C1 segment of cervical spinal cord (tissue), 14 donors: ENCODE measurements at regions not wholly inside any gene's neighbourhood (a gene's known extent, or its start where the extent isn't known, plus 50 kb on each side); places are given as distances from the start of the nearest gene placed in this dataset.

Experiments
- DNase-seq, 14 donors: peaks; one replicate each; lab custom pipeline; 2025; lab: John Stamatoyannopoulos, UW

DNA sequence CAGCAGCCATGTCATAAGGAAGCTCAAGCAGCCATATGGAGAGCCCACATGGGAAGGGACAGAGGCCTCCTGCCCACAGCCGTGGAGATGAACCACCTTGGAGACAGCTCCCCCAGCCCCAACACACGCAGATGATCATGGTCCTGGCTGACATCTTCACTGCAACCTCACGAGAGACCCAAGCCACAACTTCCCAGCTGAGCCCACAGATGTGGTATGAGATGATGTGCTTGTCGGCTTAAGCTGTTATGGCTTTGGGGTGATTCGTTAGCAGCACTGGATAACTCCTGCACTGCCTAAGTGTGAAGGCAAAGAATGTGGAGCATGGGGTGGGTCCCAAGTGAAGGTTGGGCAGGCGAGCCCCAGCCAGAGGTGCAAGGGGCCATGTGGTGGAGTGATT, 163.4 kb downstream of the ERCC6L2 start:
- no peak for DNase-seq

DNA sequence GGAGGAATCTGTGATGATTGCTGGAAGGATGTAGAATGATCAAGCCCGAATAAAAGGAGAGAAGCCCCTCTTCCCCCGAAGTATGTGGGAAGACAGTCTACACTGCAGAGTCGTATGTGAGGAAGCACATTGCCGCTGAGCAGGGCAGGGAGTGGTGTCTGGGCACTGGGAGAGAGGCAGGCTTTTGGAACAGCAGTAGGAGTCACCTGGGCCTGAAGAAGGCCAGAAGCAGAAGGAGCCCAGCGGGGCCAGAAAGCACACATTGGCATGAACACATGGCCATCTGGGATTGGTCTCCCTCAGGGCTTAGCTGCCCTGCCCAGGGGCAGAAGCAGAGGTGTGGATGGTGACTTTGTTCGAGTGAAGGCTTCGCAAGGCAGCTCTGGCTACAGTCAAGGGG, 162.8 kb downstream of the ERCC6L2 start:
- DNase-seq: peak in 1 of 14 donors; percentile 39

DNA sequence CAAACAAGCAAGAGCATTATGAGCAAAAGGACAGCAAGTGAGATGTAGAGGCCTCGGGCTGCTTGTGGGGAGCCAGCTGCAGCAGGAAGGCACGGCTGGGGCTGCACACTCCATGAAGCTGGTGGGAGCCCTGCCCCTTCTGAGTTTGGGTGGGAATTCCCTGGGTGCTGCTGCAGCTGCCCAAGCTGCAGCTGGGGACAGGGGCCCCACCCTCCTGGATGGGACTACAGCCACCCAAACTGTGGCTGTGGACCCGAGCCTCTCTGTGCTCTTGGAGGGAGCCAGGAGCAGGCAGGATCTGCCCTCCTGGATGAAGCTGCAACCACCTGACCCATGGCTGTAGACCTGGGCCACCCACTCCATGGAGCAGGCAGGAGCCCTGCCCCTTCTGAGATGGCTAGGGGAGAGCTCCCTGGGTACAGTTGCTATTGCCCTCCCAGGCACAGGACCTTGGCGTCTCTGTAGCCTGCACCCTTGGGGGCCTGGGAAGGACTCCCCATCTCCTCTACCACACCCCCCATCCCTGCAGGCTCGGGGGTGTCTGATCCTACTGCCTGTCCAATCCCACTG, 159.1 kb downstream of the ERCC6L2 start:
- DNase-seq: no peak

DNA sequence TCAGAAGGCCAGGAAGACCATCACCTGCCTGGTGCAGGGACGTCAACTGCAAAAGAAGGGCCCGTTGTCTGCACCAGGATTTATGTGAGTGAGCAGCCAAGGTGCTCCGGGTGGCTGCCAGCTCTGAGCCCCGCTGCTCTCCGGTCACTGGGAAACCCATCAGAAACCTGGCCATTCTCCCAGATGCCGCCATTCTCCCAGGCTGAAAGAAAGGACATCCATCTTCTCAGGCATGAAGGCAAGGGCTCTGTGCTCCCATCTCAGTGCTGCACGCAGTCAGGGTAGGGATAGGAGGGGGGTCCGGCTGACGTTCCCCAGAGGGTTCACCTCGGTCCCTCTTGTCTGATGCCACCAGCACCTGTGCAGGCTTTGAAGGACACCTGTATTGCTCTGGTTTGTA, 158.4 kb downstream of the ERCC6L2 start:
- peak in 7 of 14 donors; percentile 10 to 67 (median 34) for DNase-seq

DNA sequence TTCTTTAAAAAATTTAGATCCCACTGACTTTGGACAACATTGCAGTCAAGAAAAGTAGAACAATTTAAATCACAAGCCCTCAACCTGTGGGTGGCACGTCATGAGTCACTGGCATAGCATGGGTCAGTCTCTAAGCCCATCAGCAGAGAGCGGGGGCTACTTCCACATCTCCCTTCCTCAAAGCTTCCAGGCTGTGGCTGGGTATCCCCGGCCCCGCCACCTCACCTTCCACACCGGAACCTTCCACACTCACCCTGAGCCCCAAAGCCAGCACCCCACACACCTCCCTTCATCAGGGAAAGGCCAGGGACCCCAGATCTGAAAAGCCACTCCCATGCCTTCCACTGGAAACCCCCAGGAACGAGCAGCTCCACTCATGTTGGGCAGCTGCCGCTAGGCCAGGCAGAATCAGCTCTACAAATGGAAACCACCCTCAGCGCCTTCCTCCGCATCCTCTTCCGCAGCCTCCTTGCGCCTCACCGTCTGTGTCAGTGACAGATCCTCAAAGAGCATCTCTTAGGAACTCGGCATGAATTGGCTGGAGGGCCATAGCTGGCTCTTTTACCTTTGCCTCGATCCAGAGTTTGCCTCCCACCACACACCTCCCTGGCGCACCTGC, 156.5 kb downstream of the ERCC6L2 start:
- peak in 1 of 14 donors; percentile 19 for DNase-seq

DNA sequence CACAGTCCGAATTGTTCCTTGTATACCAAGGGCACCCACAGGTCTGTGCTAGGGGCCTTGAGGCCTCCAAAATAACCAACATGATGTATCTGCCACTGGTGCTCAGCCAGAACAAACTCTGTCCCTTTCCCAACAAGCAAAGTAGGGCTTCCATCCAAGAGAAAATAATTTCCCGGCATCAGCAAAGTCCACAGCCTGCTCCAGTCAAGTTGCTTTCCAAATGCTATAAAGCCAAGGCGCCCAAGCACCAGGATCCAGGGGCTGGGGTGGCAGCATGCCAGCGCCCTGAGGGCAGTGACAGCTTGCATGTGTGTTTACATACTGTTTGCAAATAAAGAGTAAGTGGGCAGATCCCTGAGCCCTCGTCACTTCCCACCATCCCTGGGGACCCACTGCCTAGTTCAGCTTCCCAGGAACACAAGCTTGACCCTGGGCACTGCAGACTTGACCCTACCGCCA, 155.9 kb downstream of the ERCC6L2 start:
- peak in 6 of 14 donors; percentile 9 to 86 (median 45) for DNase-seq

DNA sequence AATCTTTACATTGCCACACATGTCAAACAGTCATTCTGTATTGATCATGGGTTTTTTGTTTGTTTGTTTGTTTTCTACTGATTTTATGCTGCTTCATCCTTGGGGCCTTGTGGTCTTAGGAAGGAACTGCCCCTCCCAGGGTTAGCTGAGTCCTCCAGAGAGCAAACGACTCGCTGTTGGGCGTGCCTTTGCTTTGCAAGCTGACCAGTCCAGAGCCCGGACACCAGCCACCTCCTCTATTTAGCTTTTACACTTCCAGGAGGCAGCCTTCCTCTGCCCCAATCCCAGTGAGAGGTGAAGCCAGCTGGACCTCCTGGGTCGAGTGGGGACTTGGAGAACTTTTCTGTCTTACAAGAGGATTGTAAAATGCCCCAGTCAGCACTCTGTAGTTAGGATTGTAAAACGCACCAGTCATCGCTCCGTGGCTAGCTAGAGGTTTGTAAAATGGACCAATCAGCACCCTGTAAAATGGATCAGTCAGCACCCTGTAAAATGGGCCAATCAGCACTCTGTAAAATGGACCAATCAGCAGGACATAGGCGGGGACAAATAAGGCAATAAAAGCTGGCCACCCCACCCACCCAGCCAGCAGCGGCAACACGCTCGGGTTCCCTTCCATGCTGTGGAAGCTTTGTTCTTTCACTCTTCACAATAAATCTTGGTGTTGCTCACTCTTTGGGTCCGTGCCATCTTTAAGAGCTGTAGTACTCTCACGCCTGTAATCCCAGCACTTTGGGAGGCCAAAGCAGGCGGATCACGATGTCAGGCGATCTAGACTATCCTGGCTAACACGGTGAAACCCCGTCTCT, 154.4 kb downstream of the ERCC6L2 start:
- no peak for DNase-seq

DNA sequence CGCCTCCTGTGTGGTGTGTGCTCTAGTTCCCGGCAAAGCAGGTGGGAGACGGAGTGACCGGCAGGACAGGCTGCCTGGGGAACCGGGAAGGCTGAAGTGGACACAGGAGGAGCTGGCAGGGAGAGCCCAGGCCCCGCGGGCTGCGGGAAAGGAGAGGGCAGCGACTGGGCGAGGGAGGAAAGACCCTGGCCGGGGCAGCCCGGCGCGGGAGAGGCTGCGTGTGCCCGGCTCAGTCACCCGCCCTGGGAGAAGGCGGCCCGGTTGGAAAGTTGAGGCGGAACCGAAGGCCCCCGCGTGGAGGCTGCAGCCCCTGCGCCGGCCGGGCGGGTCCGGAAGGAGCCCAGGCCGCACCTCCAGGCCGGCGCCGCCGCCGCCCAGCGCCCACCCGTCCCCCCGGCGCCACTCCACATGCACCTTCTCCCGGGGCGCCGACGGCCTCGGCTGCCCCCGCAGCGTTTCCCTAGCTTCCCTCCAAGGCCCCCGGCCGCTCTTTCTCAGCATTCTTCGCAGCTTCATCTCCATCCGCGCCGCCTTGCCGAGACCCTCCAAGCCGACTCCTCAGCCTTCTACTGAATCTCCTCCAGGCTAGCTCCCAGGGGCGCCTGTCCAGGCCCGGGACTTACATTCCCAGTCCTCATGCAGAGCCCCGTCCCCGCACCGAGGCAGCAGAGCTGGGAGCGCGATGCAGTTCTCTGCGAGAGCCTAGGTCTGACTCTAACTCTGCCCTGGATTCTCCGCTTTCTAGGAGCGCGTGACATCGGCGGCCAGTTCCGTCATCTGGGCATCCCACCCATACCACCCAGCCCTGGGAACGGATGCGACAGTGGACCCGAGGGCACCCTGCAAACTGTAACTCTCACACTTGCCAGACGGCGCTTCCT, 152.0 kb downstream of the ERCC6L2 start:
- peak in 2 of 14 donors; percentile 18 to 70 for DNase-seq

DNA sequence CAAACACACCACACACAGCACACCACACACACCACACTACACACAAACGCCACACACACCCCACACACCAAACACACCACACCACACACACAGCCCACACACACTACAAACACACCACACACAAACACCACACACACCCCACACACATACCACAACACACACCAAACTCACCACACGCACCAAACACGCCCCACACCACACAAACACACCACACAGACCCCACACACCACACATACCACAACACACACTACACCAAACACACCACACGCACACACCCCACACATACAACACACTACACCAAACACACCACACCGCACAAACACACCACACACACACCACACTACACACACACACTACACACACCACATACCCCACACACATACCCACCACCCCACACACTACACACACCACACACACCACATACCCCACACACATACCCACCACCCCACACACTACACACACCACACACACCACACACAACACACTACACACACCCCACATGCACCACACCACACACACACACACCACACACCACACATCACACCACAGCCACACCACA, 151.2 kb downstream of the ERCC6L2 start:
- no peak for DNase-seq

DNA sequence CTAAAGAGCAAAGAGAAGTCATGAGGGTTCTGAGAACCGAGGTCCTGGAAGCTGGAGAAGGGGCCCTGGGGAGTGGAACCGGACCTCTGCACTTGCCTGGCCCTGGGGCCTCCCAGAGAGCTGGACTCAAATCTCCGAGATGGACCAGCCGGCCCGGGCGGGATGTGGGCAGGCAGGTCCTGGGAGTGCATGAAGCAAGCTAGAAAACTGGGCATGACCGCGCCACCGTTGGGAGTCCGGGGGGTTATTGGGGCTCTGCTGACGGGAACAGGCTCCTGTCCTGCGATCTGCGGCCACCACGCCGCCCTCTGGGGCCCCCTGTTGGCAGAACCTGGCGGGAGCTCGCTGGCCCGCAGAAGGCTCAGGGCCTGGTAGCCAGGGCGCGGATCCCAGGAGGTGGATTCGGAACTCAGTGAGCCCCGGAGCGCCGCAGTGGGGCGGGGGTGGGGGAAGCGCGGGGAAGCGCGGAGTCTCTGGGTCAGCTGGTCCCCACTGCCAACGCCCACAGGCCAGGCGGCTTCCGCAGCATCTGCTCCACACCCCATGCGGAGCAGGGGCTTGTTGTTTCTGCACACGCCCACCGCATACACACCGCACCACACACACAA, 150.6 kb downstream of the ERCC6L2 start:
- peak in 2 of 14 donors; percentile 15 to 34 for DNase-seq

DNA sequence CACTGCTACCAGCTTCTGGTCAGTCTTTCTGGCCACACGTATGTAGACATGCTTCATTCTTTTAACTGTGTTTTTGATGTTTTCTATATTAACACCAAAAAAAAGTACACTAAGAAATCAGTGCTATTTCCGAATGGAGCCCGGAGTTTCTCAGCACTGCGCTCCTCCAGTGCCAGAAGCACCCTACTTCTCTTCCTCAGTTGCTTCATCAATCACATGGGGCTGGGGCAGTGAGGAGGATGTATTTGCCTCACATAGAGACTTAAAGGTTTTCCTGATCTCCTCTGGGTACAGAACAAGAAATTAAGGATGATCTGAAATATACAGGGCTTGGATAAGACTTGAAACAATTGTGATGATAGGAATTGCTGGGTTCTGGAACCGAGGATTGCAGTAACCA, 148.0 kb downstream of the ERCC6L2 start:
- DNase-seq: no peak

DNA sequence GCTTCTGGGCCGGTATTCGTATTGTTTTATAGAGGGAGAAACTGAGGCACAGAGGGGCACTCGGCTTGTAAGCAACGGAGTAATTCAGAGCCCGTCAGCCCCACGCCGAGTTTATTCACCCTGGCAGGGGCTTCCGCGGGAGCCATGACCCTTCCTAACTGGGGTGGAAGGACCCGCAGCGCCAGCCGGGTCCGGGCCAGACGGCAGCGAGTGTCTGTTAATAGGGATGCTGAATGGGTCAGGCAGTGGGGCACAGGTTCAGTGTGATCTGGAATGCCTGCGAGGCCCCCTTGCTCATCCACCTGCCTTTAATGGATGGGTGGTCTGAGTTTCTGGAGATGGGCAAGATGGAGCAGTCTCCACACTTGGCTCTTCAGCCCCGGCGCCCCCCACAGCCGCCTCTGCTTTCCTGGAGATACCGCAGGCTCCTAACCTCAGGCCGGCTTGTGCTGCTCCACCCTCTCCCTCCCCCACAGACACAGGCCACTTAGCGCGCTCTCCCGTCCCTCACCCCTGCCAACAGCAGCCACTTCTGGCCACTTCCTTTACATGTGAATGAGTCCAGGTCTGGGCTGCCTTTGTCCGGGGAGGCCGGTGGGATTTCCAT, 147.1 kb downstream of the ERCC6L2 start:
- DNase-seq: peak in 5 of 14 donors; percentile 8 to 59 (median 29)

DNA sequence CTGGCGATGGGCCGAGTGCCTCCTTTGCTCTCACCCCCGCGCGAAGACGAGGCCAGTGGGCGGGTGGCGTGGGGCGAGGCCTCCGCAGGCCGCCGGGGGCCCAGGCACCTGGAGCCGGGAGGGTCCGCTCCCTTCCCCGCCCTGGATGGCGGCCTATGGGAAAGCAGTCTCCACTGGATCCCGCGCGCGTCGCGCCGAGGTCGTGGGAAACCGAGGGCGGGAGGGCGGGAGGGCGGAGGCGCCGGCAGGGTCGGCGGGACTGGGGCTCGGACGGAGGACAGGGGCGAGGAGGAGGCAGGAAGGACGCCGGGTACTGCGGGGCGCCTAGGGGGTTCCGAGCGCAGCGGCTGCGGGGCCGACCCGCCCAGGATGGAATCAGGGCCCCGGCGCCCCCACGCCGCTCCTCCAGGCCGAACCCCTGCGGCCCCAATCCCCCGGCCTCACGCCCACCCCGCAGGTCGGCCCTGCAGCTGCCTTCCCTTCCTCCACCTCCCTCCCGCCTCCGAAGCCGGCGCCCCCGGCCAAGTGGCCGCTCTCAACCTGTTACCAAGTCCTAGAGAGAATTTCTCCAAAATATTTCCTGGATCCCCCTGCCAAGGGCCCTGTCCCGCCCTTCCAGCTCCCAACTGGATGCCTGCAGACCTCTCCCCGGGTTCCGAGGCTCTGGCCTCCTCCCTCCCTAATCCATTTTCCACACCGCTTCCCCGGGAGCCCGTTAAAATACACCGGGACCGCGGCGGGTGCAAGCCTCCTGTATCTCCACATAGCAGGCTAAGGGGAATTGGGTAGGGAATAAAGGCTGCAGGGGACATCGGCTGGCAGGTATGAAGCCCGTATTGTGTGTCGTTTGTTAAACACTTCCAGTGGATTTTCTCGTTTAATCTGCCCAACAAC, 146.3 kb downstream of the ERCC6L2 start:
- peak in 9 of 14 donors; percentile 14 to 78 (median 55) for DNase-seq

DNA sequence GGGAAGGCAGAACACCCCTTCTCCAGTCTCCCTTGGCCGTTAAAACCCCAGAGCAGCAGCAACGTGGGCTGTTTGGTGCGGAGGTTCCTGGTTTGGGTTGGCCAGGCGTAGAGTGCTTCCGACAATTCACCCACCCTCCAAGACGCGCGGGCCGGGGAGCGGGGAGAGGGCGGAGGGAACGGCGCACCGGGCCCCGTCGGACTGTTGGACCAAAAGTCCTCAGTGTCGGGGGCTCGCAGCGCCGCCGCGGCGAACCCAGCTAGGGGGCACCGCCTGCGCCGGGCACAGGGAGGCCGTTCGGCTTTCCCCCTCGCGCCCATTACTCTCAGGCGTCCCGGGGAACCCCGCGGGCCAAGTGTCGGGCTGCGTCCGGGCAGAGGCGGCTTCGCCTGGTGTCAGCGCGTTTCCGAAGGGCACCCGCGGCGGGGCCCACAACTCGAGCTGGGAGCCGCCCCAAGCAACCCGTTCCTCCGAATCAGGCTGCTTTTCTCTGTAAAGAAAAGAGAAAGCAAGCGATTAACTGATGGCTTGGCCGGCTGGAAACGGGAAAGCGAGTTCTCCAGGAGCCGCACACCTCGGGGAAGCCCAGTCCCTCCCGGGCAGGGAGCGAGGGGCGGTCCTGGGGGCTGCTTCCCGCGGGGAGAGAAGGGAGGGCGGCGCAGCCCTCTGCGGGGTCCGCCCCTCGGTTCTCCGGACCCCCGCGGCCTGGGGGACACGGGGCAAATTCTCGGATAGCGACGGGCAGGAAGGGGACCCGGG, 145.5 kb downstream of the ERCC6L2 start:
- DNase-seq: peak in 6 of 14 donors; percentile 27 to 65 (median 40)

DNA sequence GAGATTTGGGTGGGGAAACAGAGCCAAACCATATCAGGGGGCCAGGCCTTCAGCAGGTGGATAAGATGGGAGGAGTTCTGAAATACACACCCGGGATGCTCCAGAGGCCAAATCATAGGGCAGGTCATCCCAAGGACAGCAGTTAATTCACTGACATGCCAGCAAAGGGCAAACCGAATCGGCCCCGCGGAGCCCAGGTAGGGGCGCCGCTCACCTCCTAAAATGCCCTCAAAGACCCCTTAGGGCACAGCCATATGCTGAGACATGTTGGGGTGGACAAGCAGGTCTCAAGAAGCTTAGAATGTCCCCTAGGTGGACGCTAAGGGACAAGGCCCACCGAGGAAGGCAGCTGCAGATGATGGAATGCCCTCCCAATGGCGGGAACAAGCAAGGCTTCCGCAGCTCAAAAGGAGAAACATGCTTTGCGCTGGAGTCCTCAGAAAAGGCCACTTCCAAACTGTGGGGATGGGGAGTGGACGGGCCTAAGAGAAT, 144.9 kb downstream of the ERCC6L2 start:
- no peak for DNase-seq
